HEK293T (cell line): ENCODE measurements at regions not wholly inside any gene's neighbourhood (a gene's known extent, or its start where the extent isn't known, plus 50 kb on each side); places are given as distances from the start of the nearest gene placed in this dataset.

Experiments
- ARNT ChIP-seq: fragments of 450-650 bp; IDR thresholded peaks from 2 replicates; pipeline ENCODE4 v1.6.1; 2017; ENCODE audit warnings: mild to moderate bottlenecking
- BHLHE40 ChIP-seq: fragments of 450-650 bp; IDR thresholded peaks from 2 replicates; pipeline ENCODE4 v1.6.1; 2016; ENCODE audit warnings: mild to moderate bottlenecking, moderate library complexity, borderline replicate concordance
- CTBP1 ChIP-seq: fragments of 450-650 bp; IDR thresholded peaks from 2 replicates; pipeline ENCODE4 v1.6.1; 2016; ENCODE audit warnings: borderline replicate concordance
- ELF4 ChIP-seq: fragments of 450-650 bp; IDR thresholded peaks from 2 replicates; pipeline ENCODE4 v1.6.1; 2017; ENCODE audit warnings: antibody characterized with exemption
- FOXA1 ChIP-seq: fragments of 450-650 bp; IDR thresholded peaks from 2 replicates; pipeline ENCODE4 v1.6.1; 2016; ENCODE audit warnings: mild to moderate bottlenecking
- FOXK2 ChIP-seq: fragments of 450-650 bp; IDR thresholded peaks from 2 replicates; pipeline ENCODE4 v1.6.1; 2016; ENCODE audit warnings: mild to moderate bottlenecking
- HDGF ChIP-seq: fragments of 450-650 bp; IDR thresholded peaks from 2 replicates; pipeline ENCODE4 v1.6.1; 2017; ENCODE audit warnings: antibody characterized with exemption, borderline replicate concordance
- L3MBTL2 ChIP-seq: fragments of 450-650 bp; conservative IDR thresholded peaks from 2 replicates; pipeline ENCODE4 v1.6.1; 2016; ENCODE audit warnings: mild to moderate bottlenecking
- LEF1 ChIP-seq: fragments of 450-650 bp; IDR thresholded peaks from 2 replicates; pipeline ENCODE4 v1.6.1; 2017; ENCODE audit warnings: mild to moderate bottlenecking, borderline replicate concordance
- SUZ12 ChIP-seq: fragments of 450-650 bp; IDR thresholded peaks from 2 replicates; pipeline ENCODE4 v1.6.1; 2016; ENCODE audit warnings: mild to moderate bottlenecking
- TARDBP ChIP-seq: fragments of 450-650 bp; IDR thresholded peaks from 2 replicates; pipeline ENCODE4 v1.6.1; 2016
- ZNF384 ChIP-seq: fragments of 450-650 bp; IDR thresholded peaks from 2 replicates; pipeline ENCODE4 v1.6.1; 2016

DNA sequence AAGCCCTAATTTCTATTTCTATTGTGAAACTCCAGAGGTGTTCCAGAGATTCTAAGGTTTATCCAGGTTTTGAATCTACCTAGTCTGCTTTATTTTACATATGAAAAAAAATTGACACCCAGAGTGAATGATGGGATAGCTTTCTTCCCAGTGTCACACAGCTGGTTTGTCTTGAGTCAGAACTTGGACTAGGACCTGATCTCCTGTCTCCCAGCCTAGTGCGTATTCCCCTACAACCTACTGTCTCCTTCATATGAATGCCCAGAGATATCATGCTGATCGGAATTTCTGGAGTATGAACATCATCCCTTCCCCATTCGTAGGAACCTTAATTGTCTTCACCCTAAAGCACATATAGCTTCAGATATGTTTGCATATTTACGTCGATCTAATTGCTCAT, 524.2 kb downstream of the SPATA31D1 start:
- TF ChIP-seq ZNF384, result no peak
- no peak for TF ChIP-seq CTBP1
- TF ChIP-seq ELF4, result no peak
- TF ChIP-seq FOXK2, result no peak
- TF ChIP-seq FOXA1, result no peak
- no peak for TF ChIP-seq LEF1
- TF ChIP-seq SUZ12, result no peak
- no peak for TF ChIP-seq BHLHE40
- no peak for TF ChIP-seq L3MBTL2
- no peak for TF ChIP-seq ARNT
- no peak for TF ChIP-seq TARDBP
- TF ChIP-seq HDGF, result no peak
